ENCODE measurements at regions not wholly inside any gene's neighbourhood (a gene's known extent, or its start where the extent isn't known, plus 50 kb on each side); places are given as distances from the start of the nearest gene placed in this dataset.
"Not testable (repeated sequence)": the region's sequence is repeated elsewhere in the genome, so short reads cannot be mapped to it uniquely, and the experiment has no call there.

GRCh38 chr4:40681600-40681999 lies 51.9 kb upstream of the RBM47 start:
- FAIRE-seq: no peak
- no peak for DNase-seq (ENCODE audit: low spot score)

DNA sequence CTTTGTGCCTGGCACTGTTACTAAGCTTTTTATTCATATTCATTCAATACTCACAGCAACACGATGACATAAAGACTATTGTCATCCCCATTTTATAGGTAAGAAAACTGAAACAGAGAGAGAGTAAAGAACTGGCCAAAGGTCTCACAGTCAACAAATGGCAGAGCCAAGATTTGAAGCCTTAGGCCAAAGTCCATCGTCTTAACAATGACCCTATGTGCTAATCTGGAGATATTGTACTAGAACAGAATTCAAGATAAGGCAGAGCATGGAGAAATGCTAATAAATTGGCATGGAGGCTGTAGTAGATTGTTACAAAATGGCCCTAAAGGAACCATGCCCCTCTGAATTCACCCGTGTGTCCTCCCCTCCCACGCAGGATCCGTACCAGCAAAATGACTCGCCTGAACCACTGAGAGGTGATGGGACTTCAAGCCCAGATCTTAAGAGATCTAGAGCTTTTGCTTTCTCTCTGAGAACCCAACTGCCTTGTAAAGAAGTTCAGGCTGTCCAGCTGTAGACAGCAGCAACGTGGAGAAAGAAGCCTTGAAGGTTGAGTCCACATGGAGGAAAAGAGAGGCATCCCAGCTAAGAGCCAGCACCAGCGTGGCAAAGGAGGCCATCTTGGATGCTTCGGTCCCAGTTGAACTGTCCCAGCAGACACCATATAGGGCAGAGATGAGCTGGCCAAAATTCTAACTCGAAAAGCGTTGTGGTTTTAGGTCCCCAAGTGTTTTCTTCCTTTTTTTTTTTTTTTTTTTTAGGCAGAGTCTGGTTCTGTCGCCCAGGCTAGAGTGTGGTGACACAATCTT lies 52.8 kb upstream of the RBM47 start:
- DNase-seq (ENCODE audit: low spot score): no peak
- no peak for FAIRE-seq

DNA sequence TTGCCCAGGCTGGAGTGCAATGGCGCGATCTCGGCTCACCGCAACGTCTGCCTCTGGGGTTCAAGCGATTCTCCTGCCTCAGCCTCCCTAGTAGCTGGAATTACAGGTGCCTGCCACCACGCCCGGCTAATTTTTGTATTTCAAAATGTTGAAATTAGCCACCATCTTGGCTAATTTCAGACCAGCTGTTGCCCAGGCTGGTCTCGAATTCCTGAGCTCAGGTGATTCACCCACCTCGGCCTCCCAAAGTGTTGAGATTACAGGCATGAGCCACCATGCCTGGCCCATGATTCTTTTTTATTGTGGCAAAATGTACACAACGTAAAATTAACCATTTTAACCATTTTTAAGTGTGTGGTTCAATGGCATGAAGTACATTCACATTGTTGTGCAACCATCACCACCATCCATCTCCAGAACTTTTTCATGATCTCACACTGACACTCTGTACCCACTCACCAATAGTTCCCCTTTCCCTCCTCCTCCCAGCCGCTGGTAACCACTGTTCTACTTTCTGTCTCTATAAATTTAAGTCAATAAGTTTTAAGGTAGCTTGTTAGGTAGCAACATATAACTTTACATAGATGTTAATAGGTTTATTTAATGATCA lies 54.0 kb upstream of the RBM47 start:
- DNase-seq (ENCODE audit: low spot score); FAIRE-seq: not testable (repeated sequence)

GRCh38 chr4:40684404-40684803 lies 54.7 kb upstream of the RBM47 start:
- FAIRE-seq (no peak), DNase-seq (ENCODE audit: low spot score) (no peak)

DNA sequence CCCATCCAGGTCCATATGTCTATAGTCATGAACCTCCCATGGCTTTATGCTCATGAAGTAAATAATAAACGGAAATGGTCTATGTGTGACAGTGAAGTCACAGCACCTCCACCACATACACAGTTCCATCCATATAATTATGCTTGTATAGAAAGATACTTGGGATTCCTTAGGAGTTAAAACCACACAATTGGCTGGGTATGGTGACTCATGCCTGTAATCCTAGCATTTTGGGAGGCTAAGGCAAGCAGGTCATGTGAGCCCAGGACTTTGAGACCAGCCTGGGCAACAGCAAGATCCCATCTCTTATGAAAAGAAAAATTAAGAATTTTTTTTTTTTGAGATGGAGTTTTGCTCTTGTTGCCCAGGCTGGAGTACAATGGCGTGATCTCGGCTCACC lies 55.6 kb upstream of the RBM47 start:
- DNase-seq (ENCODE audit: low spot score): peak; percentile 80
- FAIRE-seq: peak; percentile 84

GRCh38 chr4:40686081-40686913 lies 56.6 kb upstream of the RBM47 start:
- no peak for FAIRE-seq
- no peak for DNase-seq (ENCODE audit: low spot score)

GRCh38 chr4:40687676-40688389 lies 58.2 kb upstream of the RBM47 start:
- no peak for DNase-seq (ENCODE audit: low spot score)

DNA sequence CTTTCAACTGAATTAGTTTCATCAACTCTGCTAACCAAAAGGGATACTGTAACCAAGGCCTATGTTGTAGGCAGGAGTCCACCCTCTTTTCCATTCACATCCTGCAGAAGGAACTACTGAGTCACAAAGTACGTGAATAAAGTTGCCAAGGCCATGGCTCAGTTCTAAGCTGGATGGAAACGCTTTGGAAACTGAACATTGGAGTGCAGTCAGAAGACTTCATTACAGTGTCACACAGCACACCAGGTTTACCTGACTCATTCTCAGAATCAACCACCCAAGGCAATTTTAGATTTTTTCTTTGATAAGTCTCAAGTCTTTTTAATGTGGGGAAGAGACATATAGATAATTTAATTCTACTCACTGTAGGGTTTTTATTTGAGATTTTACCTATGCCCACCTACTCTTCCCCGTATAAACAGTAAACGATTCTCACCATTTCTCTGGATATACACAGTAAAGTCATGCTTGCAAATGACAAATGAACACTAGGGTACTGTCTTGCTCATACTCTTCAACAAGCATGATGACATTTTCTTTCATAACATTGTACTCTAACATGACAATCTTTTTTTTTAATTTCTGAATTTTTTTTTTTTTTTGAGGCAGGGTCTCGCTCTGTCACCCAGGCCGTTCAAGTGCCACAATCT lies 58.9 kb upstream of the RBM47 start:
- DNase-seq (ENCODE audit: low spot score): no peak
- FAIRE-seq: no peak

More at GRCh38 chr4:40687676-40688389, 58.2 kb upstream of the RBM47 start:
- no peak for FAIRE-seq

GRCh38 chr4:40693946-40694345 lies 55.8 kb upstream of the NSUN7 start:
- DNase-seq (ENCODE audit: low spot score) (no peak), FAIRE-seq (no peak)

DNA sequence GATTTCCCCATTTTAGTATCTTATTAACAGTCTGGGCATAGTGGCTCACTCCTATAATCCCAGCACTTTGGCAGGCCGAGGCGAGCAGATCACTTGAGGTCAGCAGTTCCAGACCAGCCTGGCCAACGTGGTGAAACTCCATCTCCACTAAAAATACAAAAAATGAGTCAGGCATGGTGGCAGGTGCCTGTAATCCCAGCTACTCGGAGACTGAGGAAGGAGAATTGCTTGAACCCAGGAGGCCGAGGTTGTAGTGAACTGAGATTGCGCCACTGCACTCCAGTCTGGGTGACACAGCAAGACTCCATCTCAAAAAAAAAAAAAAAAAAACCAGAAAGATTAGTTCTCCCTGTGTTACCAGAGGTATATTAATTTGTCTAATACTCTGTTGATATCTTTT lies 52.3 kb upstream of the NSUN7 start:
- DNase-seq (ENCODE audit: low spot score); FAIRE-seq: not testable (repeated sequence)

- FAIRE-seq (no peak), DNase-seq (ENCODE audit: low spot score) (no peak)
Measured at GRCh38 chr4:40698733-40699132, 51.0 kb upstream of the NSUN7 start.

GRCh38 chr4:40699648-40700047 lies 50.1 kb upstream of the NSUN7 start:
- DNase-seq (ENCODE audit: low spot score) (peak; percentile 68), FAIRE-seq (peak; percentile 79)
